PFSK-1 (cell line): ENCODE measurements at regions not wholly inside any gene's neighbourhood (a gene's known extent, or its start where the extent isn't known, plus 50 kb on each side); places are given as distances from the start of the nearest gene placed in this dataset.

Source experiments
- FOXP2 ChIP-seq: optimal IDR thresholded peaks from 2 replicates; pipeline ENCODE3; 2011; ENCODE audit warnings: borderline replicate concordance, control low read depth, inconsistent platforms; ENCODE audit not compliant: insufficient read depth; ENCODE audit errors: extremely low read length, extremely low read depth
- POLR2AphosphoS5 ChIP-seq: IDR thresholded peaks from 2 replicates; pipeline ENCODE4 v1.6.1; 2012; ENCODE audit warnings: low read depth, mild to moderate bottlenecking, control low read depth, low read length, moderate library complexity
- REST ChIP-seq, 2 experiments: IDR thresholded peaks; 2 replicates each; pipeline versions ENCODE4 v1.6.1 to v1.8.0; 2011 to 2012; ENCODE audit warnings: low read depth in 2 of 2, low read length in 2 of 2, control low read depth in 1 of 2, inconsistent platforms in 1 of 2, mild to moderate bottlenecking in 1 of 2, moderate library complexity in 1 of 2; ENCODE audit not compliant: insufficient read depth in 1 of 2
- SIN3A ChIP-seq: IDR thresholded peaks from 2 replicates; pipeline ENCODE4 v1.6.1; 2012; ENCODE audit warnings: mild to moderate bottlenecking, low read length, moderate library complexity, borderline replicate concordance; ENCODE audit not compliant: insufficient read depth
- TAF1 ChIP-seq: IDR thresholded peaks from 2 replicates; pipeline ENCODE4 v1.6.1; 2012; ENCODE audit warnings: low read length, control low read depth, borderline replicate concordance; ENCODE audit not compliant: insufficient read depth

DNA sequence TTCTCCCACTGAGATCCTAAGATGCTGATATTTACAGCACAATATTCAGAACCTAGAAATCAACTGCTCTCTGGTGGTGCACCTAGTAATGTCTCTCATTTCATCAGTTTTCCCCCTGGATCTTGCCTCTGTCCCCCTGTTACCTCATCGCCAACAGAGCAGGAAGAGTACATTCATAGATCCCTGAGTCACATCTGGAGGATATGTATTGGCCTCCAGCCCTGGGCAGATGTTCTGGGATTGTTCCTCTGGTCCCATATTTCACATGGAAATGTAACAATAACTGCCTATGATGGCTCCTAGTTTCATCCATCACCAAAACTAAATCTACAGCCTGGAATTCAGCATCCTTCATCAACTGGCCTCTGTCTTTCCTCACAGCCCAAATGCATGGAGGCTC, 278.8 kb upstream of the SLC14A2 start:
- no peak for TF ChIP-seq SIN3A

GRCh38 chr18:45337477-45337876, 277.8 kb upstream of the SLC14A2 start:
- no peak for TF ChIP-seq FOXP2
- no peak for TF ChIP-seq POLR2AphosphoS5
- TF ChIP-seq SIN3A, result no peak
- no peak for TF ChIP-seq REST (IDR thresholded peaks at IDR 0.05; ENCODE audit: insufficient read depth in 1 of 2, low read depth in 2 of 2, low read length in 2 of 2)
- TF ChIP-seq TAF1, result no peak

DNA sequence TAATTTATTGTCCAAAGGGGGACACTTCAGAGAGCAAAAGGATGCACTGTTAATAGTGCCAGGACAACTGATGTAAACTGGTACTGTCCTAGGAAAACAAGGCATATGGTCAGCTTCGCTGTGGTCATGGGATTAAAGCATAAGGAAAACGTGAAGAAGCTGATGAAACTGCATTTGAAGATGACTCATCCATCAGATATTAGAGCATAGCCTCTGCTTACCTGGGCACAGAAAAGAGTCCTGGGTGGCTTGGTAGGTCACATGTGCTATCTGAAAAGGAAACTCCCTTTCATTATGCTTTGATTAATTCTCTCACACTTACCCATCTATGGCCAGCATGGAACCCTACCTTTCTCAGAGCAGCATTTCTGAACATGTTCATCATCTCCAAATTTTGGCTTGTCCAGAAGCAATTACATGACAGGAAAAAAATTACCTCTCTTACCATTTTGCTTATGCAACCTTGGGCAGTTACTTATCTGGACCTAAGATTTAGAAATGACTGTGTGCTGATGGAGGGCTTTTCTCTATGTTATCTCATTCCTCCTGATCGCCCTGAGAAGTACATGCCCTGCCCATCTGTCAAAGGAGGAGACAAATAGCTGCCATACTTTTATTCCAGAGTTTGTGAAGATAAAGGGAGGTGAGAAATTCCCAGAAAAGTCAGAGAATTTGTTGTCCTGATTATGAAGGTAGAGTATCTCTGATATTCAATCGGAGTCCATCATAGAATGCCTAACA, 275.3 kb upstream of the SLC14A2 start:
- TF ChIP-seq TAF1 (no peak), POLR2AphosphoS5 (no peak), FOXP2 (no peak), SIN3A (no peak), REST (IDR thresholded peaks at IDR 0.05; ENCODE audit: insufficient read depth in 1 of 2, low read depth in 2 of 2, low read length in 2 of 2) (no peak)

DNA sequence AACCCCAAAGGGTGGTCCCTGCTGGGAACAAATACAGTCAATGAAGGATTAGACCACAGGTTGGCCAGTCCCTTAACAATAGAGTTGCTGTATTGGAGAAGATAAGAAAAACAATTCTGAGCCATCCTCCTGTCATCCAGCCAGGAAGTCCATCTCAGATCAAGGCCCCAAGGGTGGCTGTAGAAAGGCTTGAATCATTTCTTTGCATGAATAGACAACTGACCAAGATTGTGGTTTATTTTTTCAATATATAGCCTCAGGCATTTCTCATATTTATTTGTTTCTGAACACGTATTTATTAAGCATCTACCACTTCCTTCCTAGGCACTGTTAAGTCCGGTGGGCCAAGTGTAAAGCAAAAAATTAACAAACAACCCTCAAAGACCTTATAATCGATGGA, 274.4 kb upstream of the SLC14A2 start:
- TF ChIP-seq SIN3A, result no peak
- TF ChIP-seq POLR2AphosphoS5, result no peak

GRCh38 chr18:45341454-45341853, 273.8 kb upstream of the SLC14A2 start:
- TF ChIP-seq SIN3A, result no peak
- no peak for TF ChIP-seq POLR2AphosphoS5
- no peak for TF ChIP-seq TAF1
- TF ChIP-seq FOXP2, result no peak
- TF ChIP-seq REST (IDR thresholded peaks at IDR 0.05; ENCODE audit: insufficient read depth in 1 of 2, low read depth in 2 of 2, low read length in 2 of 2), result no peak

- TF ChIP-seq SIN3A (no peak), TAF1 (no peak), POLR2AphosphoS5 (no peak), REST (IDR thresholded peaks at IDR 0.05; ENCODE audit: insufficient read depth in 1 of 2, low read depth in 2 of 2, low read length in 2 of 2) (no peak), FOXP2 (no peak)
Measured at GRCh38 chr18:45342166-45342565, 273.1 kb upstream of the SLC14A2 start.
